ENCODE measurements at regions not wholly inside any gene's neighbourhood (a gene's known extent, or its start where the extent isn't known, plus 50 kb on each side); places are given as distances from the start of the nearest gene placed in this dataset.

GRCh38 chr2:155687181-155687580 is 645.3 kb downstream of the NR4A2 start:
- Mint-ChIP-seq H3K9me3 (ENCODE audit: low read depth) (no peaks in the 10 kb centered on the region), H3K4me3 (ENCODE audit: low read depth) (no peak overlapping the region), H3K4me1 (ENCODE audit: low read depth) (no peaks in the 10 kb centered on the region), H3K36me3 (ENCODE audit: insufficient read depth) (no peaks in the 10 kb centered on the region), H3K27ac (no peak overlapping the region), H3K27me3 (no peaks in the 10 kb centered on the region)
- TF ChIP-seq, protein P1, sequence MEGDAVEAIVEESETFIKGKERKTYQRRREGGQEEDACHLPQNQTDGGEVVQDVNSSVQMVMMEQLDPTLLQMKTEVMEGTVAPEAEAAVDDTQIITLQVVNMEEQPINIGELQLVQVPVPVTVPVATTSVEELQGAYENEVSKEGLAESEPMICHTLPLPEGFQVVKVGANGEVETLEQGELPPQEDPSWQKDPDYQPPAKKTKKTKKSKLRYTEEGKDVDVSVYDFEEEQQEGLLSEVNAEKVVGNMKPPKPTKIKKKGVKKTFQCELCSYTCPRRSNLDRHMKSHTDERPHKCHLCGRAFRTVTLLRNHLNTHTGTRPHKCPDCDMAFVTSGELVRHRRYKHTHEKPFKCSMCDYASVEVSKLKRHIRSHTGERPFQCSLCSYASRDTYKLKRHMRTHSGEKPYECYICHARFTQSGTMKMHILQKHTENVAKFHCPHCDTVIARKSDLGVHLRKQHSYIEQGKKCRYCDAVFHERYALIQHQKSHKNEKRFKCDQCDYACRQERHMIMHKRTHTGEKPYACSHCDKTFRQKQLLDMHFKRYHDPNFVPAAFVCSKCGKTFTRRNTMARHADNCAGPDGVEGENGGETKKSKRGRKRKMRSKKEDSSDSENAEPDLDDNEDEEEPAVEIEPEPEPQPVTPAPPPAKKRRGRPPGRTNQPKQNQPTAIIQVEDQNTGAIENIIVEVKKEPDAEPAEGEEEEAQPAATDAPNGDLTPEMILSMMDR (IDR thresholded peaks at IDR 0.05; ENCODE audit: unreplicated experiment), result no peak
- DNase-seq (ENCODE audit: low spot score, unreplicated experiment), result no peak

- Mint-ChIP-seq H3K27me3 (no peaks in the 10 kb centered on the region), H3K27ac (no peak overlapping the region), H3K4me1 (ENCODE audit: low read depth) (no peaks in the 10 kb centered on the region), H3K4me3 (ENCODE audit: low read depth) (no peak overlapping the region), H3K9me3 (ENCODE audit: low read depth) (peaks cover 4% of the 10 kb centered on the region), H3K36me3 (ENCODE audit: insufficient read depth) (no peaks in the 10 kb centered on the region)
- DNase-seq (ENCODE audit: low spot score, unreplicated experiment), result no peak
- TF ChIP-seq, protein P1 (IDR thresholded peaks at IDR 0.05; ENCODE audit: unreplicated experiment), result no peak
These were observed 652.9 kb downstream of the NR4A2 start for GRCh38 chr2:155679647-155680046.

DNA sequence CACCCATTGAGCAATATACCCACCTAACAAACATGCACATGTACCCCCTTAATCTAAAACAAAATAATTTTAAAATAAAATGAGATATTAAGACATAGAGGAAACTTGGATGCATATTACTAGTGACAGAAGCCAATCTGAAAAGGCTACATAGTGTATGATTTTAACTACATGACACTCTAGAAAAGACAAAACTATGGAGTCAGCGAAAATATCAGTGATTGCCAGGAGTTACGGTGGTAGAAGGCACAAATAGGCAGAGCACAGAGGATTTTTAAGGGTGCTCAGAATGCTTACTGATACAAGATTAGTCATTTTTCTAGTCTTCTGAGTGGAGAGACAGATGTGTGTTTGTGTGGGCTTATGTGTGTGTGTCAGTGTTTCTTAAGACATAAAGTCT is 656.6 kb downstream of the NR4A2 start:
- Mint-ChIP-seq H3K4me3 (ENCODE audit: low read depth) (no peak overlapping the region), H3K9me3 (ENCODE audit: low read depth) (peaks cover 10% of the 10 kb centered on the region), H3K36me3 (ENCODE audit: insufficient read depth) (no peaks in the 10 kb centered on the region), H3K4me1 (ENCODE audit: low read depth) (no peaks in the 10 kb centered on the region), H3K27me3 (no peaks in the 10 kb centered on the region), H3K27ac (no peak overlapping the region)
- TF ChIP-seq, protein P1 (IDR thresholded peaks at IDR 0.05; ENCODE audit: unreplicated experiment), result no peak
- DNase-seq (ENCODE audit: low spot score, unreplicated experiment), result no peak

DNA sequence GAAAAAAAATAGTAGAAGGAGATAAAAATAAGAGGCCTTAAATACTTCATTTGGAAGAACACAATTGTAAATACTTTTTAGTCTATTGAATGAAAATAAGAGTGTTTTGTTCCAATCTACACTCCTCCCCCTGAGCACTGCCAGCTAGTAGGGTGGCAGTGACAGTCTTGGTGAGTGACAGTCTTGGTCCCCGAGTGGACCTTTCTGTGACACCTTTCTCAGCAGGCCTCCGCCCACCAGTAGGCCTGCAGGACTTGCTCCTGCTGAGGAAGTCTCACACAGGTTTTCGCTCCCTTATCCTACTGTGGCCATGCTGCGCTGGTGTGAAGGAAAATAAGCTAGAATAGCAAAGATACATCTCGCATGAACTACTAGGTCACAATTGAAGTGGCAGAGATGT is 666.8 kb downstream of the NR4A2 start:
- DNase-seq (ENCODE audit: low spot score, unreplicated experiment), result no peak
- Mint-ChIP-seq H3K4me3 (ENCODE audit: low read depth) (no peak overlapping the region), H3K4me1 (ENCODE audit: low read depth) (no peaks in the 10 kb centered on the region), H3K27me3 (no peaks in the 10 kb centered on the region), H3K27ac (no peak overlapping the region), H3K9me3 (ENCODE audit: low read depth) (no peaks in the 10 kb centered on the region), H3K36me3 (ENCODE audit: insufficient read depth) (no peaks in the 10 kb centered on the region)
- TF ChIP-seq, protein P1 (IDR thresholded peaks at IDR 0.05; ENCODE audit: unreplicated experiment), result no peak

GRCh38 chr2:155663265-155663664 is 669.3 kb downstream of the NR4A2 start:
- TF ChIP-seq, protein P1 (IDR thresholded peaks at IDR 0.05; ENCODE audit: unreplicated experiment), result no peak
- no peaks in the 10 kb centered on the region for H3K27me3 Mint-ChIP-seq
- no peaks in the 10 kb centered on the region for H3K9me3 Mint-ChIP-seq (ENCODE audit: low read depth)
- no peaks in the 10 kb centered on the region for H3K4me1 Mint-ChIP-seq (ENCODE audit: low read depth)
- DNase-seq (ENCODE audit: low spot score, unreplicated experiment), result no peak
- no peaks in the 10 kb centered on the region for H3K36me3 Mint-ChIP-seq (ENCODE audit: insufficient read depth)
- no peak overlapping the region for H3K27ac Mint-ChIP-seq
- H3K4me3 Mint-ChIP-seq (ENCODE audit: low read depth), result no peak overlapping the region

All from progenitor cell of endocrine pancreas (in vitro differentiated cells).